Hematopoietic multipotent progenitor cell treated with erythropoietin and hydrocortisone succinate and interleukin-3 and kit ligand, for 6 days (in vitro differentiated cells): ENCODE measurements at regions not wholly inside any gene's neighbourhood (a gene's known extent, or its start where the extent isn't known, plus 50 kb on each side); places are given as distances from the start of the nearest gene placed in this dataset.
A peak's percentile ranks its signal among the peaks of the same experiment; 100 is the strongest.

Source experiments
- DNase-seq: peaks from one replicate; pipeline ENCODE4 v3.0.0-alpha.2; 2015

DNA sequence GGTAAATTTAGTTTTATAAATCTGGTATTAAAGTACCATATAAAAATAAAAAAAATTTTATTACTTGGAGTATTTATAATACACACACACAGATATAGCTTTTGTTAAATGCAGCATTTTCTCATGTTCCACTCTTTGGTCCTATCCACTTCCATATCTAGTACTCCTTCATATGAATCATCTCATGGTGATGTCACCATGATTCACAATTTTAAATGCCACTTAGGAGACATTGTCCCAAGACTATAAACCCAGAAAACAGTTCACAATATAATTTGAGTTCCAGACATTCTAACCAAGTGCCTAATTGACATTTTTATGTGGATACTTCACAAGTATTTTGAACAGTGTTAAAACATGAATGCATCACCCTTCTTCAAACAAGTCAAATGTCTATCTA is 1398.3 kb downstream of the DSC3 start:
- no peak for DNase-seq

DNA sequence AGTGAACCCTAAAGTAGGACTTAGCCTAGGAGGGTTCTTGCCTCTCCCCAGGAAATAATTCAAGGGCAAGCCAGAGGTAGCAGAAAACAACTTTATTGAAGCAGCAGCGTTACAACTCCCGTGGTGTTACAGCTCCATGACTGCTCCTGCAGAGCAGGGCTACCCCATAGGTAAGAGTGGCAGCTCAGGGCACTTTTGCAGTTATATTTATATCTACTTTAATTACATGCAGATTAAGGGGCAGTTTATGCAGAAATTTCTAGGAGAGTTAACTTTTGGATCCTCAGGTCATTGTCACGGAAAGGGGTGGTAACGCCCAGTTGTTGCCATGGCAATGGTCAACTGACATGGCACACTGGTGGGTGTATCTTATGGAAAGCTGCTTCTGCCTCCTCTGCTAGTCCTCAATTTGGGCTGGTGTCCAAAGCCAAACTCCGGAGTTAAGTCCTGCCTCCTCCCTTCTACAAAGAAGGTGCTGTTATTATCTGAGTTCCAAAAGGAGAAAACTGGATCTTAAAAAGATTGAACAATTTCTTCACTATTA is 1413.0 kb downstream of the DSC3 start:
- DNase-seq: no peak

DNA sequence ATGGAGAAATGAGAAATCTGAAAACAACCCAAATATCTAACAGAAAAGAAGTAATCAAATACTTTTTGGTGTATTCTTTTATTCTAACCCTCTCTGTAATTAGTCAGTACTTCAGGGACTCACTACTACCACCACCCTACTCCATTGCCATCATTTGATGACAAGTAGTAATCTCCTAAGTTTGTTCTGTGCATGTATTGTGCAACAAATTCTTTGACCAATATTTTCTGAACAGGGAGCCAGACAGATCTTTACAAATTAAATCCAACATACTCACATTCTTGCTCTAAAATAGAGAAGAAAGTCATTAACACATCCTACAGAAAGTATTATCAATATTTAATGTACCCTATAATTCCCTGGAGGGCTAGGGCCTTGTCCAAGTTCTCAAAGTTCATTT is 1416.4 kb downstream of the DSC3 start:
- DNase-seq: no peak

DNA sequence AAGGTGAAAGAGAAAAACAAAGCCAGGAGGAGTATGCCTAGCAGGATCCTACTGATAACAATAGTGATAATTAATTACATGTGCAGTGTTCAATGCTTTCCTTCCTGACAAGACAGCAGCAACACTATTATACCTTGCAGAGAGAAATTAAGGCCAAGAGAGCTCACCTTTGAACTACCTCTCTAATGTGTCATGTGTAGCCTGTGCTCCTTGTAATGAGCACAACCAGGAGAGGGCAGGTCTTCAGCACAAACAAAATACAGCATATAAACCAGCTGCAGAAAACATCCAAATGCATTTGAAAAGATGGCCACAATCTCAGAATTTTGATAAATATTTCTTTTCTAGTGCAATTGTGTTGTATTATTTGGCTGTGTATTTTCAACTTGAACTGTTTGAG is 1425.7 kb downstream of the DSC3 start:
- no peak for DNase-seq

DNA sequence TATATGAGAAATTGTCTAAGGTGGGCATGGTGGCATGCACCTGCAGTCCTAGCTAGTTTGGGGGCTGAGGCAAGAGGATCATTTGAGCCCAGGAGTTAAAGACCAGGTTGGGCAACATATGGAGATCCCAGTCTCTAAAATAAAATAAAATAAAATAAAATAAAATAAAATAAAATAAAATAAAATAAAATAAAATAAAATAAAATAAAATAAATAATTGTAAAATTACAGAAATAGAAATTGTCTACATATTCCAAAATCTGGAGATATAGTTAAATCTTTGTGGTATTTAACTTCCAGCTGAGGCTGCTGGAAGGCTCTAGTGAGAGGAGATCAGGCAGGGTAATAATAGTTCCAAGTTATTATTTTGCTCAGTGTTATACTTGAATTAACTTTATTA is 1432.1 kb upstream of the CDH2 start:
- DNase-seq: no peak

DNA sequence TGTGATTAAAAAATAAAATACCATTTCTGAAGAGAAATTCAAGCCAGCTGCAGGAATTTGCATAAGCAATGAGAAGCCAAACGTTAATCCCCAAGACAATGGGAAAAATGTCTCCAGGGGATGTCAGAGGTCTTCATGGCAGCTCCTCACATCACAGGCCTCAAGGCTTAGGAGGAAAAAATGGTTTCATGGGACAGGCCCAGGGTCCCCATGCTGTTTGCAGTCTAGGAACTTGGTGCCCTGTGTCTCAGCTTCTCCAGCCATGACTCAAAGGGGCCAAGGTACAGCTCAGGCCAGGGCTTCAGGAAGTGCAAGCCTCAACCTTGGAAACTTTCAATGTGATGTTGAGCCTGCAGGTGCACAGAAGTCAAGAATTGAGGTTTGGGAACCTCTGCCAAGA is 1428.4 kb upstream of the CDH2 start:
- no peak for DNase-seq

DNA sequence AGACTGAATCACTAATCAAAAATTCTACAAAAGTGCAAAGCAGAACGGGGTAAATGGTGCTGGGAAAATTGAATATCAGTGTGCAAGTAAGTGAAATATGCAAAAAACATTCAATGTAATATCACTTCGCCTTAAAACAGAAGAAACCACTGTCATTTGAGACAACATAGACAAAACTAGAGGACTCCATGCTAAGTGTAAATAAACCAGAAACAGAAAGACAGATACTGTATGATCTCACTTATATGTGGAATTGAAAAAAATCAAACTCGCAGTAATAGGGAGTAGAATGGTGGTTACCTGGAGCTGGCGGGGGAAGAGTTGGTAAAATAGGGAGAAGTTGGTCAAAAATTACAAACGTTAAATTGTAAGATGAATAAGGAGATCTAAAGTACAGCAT is 1420.0 kb upstream of the CDH2 start:
- DNase-seq: no peak

DNA sequence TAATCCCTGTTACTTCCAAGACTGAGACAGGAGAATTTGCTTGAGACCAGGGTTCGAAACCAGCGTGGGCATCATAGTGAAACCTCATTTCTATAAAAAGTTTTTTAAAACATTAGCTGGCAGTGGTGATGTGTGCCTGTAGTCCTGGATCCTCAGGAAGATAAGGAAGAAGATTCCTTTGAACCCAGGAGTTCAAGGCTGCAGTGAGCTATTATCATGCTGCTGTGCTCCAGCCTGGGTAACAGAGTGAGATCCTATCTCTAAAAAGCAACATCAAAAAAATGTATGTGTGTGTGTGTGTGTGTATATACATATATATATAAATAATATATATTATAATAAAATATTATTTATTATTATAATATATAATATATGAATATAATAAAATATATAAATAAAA is 1417.6 kb upstream of the CDH2 start:
- DNase-seq: peak; percentile 1

DNA sequence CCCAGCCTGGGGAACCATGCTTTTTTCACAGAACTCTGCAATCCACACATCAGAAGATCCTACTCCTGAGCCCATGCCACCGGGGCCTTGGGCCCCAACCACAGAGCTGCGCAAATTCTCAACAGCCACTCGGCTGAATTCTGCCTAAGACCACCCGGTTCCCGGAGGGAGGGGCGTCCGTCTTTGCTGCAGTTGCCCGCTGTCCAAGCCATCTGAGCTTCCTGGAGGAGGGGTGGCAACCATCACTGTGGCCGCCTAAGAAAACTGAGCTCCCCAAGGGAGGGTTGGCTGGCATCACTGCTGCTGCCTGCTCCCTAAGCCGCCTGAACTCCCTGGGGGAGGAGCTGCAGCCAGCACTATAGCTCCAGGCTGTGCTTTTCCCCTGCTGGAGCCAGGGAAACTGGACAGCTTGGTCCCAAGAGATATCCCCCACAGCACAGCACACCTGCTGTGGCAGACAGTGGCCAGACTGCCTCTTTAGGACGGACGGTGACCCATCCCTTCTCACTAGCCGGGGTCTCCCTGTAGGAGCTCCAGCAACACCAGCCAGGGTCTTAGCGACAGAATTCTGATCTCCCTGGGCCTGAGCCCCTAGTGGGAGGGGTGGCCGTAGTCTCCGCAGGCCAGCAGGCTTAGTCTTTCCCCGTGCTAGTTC is 1411.6 kb upstream of the CDH2 start:
- no peak for DNase-seq

DNA sequence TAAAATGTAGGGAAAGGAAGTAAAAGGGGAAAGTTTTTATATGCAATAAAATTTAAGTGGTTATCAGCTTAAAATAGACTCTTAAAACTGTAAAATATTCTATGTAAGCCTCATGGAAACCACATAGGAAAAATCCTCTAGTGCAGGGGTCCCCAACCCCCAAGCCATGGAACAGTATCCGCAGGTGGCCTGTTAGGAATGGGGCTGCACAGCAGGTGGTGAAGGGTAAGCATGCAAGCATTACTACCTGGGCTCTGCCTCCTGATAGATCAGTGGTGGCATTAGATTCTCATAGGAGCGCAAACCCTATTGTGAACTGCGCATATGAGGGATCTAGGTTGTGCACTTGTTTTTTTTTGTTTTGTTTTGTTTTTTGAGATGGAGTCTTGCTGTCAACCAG is 1409.3 kb upstream of the CDH2 start:
- no peak for DNase-seq

DNA sequence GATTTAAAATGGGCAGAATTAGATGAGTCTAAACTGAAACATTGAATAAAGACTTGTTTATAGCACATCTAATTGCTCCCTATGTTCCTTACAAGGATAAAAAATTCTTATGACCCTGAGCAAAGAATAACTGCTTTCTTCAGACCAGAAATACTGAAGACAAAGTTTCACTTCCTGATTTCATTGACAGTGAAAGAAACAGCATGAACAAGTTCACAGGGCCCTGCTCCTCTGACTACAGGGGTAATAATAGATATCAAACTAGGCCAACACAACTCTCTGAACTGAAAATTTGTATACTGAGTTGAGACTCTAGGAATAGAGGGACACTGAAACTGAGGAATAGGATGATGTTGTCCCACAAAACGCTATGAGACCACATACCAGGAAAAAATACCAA is 1383.3 kb upstream of the CDH2 start:
- DNase-seq: no peak

DNA sequence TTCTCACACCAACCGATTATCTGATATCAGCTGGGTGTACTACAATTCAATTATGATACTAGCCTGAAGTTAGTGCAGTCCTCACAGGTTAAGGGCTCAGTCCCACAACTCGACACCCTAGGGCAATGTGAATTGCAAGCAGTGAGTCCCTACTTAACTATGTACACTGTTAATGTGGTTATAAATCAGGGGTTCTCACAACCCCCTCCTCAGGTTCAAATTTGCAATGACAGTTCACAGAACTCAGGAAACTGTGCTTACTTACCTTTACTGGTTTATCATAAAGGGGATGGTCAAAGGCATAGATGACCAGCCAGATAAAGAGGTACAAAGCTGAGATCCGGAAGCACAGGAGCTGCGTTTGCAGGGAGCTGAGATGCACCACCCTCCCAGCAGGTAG is 1379.1 kb upstream of the CDH2 start:
- no peak for DNase-seq

DNA sequence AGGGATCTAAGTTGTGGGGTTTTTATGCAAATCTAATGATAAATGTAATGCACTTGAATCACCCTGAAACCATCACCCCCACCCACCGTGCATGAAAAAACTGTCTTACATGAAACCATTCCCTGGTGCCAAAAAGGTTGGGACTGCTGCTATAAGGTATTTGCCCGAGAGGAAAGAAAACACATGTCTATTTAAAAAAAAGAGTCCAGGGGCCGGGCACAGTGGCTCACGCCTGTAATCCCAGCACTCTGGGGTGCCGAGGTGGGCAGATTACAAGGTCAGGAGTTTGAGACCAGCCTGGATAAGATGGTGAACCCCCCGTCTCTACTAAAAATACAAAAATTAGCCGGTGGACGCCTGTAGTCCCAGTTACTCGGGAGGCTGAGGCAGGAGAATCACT is 1372.8 kb upstream of the CDH2 start:
- DNase-seq: no peak

DNA sequence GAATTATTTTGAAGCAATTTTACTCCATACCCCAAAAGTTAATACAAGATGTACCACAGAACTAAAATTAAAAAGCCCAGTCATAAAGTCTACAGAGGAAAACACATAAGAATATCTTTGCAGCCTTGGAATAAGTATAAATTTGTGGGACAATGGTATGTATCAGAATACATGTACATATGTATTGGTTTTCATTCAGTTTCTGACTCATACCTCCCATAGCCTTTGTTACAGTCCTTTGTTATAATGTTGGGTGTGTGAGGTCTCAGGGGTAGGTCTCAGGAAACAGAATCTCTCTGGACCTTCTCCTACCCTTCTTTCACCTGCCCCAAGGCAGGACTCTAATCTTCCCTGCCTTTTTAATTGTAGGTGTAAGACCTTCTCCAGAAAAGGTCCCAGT is 1370.7 kb upstream of the CDH2 start:
- no peak for DNase-seq

DNA sequence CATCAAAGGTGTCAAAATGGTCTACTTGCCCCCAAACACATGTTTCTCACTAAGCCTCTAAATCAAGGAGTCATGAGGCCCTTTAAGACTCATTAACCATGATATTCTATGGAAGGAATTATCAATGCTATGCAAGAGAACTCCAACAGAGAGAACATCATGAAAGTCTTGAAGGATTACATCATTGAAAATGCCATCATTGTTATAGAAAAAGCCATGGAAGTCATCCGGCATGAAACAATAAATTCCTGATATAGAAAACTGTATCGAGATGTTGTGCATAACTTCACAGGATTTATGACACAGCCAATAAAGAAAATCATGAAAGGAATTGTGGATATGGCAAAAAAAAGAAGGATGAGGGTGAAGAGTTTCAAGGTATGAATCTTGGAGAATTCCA is 1363.6 kb upstream of the CDH2 start:
- no peak for DNase-seq

DNA sequence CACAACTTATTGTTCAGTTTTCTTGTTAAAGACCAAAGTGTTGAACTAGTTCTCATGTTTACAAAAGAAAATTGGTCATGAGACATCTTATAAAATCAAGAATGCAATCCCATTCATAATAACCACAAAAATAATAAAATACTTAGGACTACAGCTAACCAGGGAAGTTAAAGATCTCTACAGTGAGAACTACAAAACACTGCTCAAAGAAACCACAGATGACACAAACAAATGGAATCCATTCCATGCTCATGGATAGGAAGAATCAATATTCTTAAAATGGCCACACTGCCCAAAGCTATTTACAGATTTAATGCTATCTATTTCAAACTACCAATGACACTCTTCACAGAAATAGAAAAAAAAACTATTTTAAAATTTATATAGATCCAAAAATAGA is 1354.8 kb upstream of the CDH2 start:
- DNase-seq: no peak

DNA sequence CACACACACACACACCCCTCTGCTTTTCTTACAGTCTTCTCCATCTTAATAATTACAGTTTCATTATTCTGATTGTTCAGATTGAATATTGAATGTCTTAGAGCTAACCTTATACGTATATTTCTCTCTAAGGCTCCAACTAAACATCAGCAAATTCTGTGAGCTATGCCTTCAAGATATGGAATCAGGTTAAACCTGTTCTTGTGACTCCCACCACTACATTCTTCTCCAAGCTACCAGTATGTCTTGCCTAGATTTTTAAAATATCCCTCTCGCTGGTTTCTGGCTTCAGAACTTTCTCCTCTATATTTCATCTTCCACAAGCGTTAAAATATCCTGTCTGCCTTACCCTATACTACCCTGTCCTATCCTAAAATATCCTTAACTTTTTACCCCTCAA is 1346.4 kb upstream of the CDH2 start:
- DNase-seq: no peak

DNA sequence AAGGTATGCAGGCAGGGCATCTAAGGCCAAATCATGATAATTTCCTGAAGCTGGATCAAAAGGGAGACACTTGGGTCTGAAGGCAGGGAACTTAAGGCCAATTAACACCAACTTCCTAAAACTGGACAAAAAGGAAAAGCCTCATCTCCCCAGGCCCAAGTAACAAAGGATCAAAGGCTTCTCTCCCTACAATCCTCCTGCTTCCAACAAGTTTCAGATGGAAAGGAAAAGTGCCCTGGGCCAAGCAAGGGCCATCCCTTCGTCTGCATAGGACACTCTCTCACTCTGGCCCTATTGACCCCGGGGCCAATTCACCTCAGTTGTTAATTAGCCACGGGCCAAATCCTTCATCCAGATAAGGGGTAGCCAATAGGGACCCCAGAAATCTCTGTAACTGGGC is 1335.8 kb upstream of the CDH2 start:
- no peak for DNase-seq

DNA sequence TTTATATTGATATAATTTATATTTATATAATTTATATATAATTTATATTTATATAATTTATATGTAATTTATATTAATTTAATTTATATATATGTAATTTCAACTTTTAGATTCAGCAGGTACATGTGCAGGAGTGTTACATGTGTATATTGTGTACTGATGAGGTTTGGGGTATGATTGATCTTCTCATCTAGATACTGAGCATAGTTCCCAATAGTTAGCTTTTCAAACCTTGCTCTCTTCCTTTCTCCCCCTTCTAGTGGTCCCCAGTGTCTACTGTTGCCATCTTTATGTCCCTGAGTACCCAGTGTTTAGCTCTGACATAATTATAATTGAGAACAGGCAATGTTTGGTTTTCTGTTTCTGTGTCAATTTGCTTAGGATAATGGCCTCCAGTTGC is 1335.3 kb upstream of the CDH2 start:
- no peak for DNase-seq

DNA sequence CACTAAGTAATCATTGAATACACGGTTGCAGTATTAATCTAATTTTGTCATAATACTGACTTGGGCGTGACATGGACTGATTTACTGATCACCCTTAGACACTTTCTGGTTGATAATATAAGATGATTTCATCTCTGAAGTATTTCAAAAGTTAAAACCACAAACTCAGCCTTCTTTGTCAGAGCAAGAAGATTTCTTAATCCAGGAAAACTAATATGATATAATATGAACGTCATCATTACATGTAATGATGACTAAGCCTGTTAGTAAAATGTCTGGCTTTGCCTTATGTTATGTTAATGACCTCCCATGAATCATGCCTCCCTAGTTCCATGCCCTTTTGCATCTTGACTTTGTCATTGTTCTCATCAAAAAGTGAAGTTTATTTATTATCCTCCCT is 1325.0 kb upstream of the CDH2 start:
- no peak for DNase-seq

DNA sequence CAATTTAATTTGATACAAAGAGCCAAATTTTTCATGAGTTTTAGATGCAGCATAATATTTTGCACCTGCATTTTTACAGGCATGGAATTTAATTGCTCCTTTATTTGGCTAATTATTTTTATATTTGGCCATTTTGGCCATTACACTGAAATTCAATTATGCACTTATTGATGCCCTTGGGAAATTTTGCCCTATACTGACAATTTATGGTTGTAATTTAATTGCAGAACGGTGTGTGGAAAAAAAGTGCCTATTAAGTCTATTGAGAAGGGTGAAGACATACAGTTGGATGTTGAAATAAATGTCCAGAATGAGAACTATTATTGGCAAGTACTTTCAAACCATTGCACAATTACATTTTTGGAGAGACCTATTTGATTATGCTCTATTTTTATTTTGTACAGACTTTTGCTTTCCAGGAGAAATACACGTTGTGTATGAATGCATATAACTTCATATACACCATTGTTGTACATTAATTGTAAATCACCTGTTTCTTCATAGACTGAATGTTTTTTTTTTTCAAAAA is 1319.3 kb upstream of the CDH2 start:
- DNase-seq: no peak

DNA sequence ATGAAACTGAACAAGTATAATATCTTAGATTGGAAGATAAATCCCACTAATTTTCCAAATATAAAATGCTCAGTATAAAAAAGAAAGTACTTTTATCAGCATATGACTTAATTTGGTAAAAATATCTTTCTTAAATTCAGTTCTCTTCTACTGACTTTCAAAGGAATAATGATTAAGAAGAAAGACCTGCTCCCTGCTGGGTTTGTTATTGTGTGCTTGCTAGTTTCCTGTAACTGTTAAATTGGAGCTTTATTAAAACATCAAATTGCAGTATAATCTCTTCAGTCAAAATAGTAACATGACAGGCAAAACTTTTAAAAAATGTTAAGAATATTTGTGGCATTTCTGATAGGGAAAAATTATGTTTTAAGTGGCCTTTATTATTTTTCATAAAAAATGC is 1317.4 kb upstream of the CDH2 start:
- DNase-seq: no peak

DNA sequence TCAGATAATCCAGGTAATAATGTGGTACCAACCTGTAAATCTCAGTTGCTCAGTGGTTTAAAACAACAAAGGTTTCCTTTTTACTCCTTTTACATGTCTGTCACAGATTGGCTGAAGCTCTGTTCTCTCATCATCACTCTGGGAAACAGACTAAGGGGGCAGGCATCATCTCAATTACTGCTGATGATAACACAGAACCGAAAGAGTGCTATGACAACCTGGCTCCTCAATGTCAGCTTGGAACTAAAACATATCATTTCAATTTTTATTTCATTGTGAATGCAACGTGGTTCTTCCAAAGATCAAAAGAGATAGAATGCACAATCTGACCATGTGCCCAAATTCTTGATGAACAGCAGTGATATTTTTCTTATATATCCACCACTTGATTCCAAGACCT is 1315.0 kb upstream of the CDH2 start:
- no peak for DNase-seq

DNA sequence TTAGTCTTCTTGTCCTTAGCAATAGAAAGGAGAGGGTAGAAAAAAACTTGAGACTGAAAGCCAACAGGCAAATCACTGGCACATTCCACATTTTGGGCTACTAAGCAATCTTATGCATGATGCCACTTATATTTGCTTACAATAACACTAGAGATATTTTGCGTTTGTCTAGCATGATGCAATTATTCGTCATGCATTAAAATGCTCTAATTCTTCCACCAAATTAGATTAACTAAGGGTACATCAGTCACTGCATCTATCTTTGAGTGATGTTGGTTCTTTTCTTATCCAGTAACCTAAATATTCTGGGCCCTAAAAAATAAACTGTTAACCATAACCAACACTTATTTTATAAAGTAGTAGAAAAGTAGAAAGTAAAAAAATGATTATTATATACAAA is 1311.7 kb upstream of the CDH2 start:
- DNase-seq: no peak

DNA sequence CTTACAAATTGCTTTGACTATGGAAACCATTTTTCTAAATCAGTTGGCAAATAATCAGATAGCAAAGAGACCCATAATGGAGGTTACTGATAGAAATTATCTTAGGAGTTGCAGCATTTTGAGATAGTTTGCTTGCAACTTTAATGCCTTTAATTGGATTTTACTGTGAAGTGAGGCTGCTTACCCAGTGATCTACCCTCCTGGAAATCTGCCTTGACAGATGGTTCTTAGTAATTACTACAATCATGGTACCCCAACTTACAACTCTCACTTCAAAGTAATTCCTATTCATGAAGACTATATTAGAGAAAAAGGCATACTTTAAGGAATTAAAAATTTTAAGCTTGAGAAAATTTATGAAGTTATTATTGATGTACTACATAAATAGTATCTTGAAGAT is 1288.6 kb upstream of the CDH2 start:
- no peak for DNase-seq
